ENCODE measurements at regions not wholly inside any gene's neighbourhood (a gene's known extent, or its start where the extent isn't known, plus 50 kb on each side); places are given as distances from the start of the nearest gene placed in this dataset.

DNA sequence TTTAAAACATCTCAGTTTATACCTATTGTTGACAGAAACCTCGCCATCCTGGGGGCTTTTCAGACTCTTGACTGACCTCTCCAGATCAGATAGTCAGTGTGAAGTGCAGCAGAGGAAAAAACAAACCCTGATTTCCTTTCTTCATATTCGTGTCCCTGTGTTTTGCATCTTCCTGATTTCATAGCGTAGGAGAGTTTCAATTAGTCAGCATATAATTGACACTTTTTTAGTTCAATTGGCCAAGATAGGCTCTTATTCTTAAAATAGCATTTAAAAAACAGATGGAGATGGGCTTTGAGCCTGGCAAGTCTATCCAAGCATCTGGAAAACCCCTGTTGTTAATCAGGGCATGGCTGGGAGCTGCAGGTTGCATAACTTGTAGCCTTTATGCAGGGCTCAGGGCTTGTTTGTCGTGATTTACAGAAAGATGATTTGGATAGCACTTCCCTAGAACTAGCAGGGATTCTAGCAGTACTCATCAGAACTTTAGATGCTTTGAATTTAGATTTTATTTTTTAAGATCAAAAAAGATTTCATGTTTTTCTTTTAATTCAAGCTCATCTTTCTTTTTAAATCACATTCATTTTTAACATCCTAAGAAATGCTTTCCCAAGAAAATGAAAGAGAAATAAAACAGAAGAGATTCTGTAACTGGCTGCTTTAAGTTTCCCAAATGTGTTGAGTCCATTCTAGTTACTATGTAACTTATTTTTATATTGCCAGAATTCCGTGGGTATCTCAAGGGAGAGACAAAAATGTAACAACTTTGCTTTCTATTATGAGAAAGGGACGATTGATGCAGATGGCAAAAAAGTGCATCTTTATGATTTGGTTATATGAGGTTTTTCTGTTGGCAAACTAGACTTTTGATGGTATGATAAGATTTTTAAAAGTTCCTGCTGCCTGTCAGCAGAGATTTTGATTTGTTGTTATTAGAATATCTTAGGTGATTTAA, 270.8 kb upstream of the FZD8 start:
- DNase-seq, result no peak

DNA sequence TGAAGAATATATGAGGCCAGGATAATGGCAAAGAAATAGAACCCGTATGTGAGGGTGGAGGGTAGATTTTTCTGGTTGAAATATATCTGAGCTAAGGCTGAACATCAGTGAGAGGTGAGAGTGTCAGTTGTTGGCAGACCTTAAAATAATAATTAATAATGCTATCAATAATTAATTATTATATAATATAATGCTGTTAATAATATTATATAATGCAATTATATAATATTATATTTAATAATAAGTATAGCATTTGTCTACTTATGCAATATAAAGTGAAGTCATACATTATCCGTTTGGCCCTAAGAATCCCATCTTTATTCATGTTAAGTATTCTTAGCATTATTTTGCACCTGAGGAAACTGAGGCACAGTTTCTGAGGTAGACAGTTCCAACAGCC, 269.9 kb upstream of the FZD8 start:
- no peak for DNase-seq

DNA sequence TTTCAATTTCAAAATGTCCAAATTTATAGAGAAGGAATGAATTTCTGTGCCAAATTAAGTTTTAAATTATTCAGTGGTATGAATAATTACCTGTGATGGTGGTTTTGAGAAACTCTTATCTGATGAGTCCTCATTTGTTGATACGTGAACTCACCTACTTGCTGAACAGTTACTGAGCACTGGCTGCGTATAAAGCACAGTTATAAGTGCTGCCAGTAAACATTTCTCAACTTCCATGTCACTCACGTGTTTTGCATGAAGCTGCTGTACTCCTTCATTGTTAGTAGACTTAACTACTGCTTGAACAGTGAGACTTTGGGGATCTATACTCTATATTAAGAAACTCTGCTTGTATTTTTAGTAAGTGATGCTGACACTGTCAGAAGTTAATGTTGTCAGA, 269.1 kb upstream of the FZD8 start:
- no peak for DNase-seq

DNA sequence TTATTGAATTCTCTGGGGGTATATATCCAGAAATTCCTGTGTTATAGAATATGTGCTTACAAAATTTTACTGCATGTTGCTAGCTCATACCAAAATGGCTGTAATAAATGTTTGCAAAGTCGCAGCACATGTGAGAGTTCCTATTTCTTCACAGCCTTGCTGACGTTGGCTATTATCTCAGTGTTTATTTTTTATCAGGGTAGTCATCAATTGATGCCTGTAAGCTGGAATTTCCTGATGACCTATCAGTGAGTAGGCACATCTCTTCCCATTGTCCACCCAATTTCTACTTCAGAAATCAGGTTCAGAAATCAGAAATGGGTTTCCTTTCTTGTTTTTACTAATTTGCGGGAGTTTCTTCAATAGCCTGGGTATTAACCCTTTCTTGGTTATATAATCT, 268.1 kb upstream of the FZD8 start:
- no peak for DNase-seq

DNA sequence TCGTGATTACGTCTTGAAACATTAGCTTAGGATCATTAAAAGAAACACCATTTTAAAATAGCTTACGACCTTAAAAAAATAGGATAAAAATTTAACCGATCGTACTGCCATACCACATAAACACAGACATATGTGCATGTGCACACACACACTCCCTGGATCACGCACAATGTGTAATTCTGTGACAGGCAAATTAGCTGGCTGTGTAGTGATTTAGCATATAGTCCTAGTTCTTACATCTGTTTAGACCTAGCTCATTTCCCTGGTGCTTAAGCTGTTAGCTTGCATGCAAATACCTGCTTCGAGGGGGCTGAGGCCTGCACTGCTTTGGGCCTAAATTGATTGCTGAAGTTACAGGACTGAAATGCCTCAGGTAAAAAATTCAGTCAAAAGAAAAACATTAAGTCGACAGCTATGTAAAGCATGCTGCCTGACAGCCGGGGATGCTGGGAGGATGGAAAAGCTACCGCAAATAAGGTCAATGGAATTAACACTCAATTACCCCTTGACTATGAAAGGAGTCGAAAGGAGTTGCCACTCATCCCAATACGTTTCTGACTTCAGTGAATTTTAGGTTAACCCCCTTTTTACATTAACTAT, 267.1 kb upstream of the FZD8 start:
- DNase-seq, result no peak

DNA sequence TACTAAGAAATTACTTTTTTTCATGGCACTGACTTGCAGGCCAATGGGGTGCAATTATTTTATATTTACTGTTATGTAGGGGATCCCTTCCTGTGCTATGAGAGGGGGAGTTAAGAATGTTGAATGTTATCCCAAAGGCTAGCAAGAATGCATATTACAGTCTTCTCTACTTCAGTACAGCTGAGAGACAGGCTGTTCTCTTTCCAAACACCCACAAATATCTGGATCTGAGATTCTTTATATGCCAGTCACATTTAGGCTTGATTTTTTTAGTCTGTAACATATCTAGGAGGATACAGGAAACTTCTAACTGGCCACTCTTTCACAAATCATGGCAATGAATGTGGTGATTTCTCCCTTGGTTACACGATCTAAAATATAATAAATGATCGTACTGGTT, 266.4 kb upstream of the FZD8 start:
- DNase-seq, result no peak

DNA sequence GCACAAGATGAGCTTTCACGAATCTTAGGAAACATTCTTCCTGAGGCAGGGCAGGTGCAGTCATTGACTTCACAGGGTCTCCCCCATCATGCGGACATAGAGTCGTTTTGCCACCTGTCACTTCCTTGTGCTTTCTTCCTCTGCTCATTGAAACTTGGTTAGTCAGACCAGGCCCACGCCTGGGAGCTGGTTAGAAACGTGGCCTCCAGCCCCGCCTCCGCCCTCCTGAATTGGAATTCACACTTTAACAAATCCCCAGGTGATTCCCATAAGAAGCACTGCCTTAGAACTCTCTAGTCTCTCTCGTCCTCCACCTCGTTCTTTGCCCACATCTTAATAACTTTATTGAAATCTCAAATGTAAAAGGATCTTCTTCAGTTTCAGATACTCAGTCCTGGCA, 265.5 kb upstream of the FZD8 start:
- no peak for DNase-seq

DNA sequence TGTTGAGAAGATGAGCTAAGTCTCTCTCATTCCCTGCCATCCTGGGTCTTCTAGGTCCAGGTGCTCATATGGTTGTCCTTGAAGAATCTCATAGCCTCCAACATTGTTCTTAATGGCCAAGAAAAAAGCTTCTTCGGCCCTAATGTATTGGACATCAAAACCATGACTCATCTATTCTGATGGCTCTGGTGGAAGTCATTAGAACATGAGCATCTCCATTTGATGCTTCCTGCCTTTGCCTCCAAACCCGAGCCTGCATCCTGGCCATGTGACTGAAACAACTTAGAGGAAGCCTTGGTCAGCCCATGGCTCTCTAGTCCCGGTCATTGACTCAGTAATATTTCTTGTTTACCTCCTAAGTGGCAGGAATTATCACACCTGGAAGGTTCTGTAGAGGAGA, 264.1 kb upstream of the FZD8 start:
- DNase-seq, result no peak

DNA sequence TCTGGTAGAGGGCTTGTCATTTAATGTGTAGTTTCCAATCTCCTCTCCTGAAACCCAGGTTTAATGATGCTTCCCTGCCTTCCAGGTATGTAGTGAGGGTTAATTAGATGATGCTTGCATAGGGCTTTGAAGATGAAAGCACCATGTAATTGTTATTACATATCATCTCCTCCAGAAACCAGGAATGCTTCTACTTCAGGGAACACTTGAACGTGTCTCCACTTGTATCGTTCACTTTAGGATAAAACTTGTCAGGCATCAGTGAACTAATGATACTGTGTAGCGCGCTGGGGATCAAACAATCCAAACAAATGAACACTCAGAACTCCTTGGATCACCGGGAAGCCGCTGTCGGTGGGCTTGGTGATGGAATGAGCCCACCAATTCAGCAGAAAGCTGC, 260.9 kb upstream of the FZD8 start:
- DNase-seq, result no peak

DNA sequence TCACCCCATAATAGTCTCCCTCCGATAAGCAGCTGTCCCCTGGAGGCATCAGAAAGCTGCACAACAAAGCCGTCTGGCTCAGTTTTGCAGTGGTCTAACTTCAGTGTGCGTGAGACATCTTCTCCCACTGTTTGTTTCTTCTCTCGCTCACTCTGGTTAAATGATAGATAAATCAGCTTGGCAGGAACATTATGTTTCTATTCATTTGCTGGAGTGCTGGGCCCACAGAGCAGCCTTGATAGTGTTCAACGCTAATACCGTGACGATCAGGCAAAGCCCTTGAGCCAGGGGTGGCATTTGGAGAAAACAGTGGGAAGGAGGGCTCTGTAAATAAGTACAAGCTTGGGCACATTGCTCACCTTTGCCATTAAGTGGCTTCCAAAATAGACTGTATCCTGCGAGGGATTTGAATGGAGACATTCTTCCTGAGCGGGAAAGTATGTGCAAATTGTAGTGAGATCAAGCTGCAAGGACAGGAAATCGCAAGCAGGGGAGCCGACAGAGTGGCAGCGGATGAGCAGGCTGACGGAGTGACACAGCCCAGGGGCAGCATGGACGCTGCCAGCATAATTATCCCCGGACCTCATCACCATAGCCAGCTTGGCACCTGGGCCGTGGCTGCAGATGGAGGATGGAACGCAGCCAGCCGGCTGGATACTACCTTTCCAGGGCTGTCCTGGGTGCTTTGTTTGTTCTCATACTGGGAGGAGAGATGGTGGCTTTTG, 256.8 kb upstream of the FZD8 start:
- DNase-seq, result peak; percentile 31

DNA sequence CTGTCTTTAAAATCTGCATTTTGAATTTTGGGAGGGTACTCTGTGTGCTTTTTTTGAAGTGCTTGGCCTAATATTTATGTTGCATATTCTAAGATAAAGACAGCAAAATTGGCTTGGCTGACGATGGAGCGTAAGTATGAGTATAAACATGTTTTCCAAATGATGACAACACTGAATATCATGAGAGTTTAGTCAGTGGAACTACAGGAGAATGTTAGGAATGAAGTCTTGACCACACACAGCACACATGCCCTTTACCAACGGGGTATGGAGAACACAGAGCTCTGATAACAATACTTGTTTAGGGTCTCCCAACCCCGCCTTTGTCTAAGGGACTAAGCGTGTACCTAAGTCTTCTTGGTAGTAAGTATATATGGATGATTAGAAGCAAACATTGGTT, 253.9 kb upstream of the FZD8 start:
- no peak for DNase-seq

DNA sequence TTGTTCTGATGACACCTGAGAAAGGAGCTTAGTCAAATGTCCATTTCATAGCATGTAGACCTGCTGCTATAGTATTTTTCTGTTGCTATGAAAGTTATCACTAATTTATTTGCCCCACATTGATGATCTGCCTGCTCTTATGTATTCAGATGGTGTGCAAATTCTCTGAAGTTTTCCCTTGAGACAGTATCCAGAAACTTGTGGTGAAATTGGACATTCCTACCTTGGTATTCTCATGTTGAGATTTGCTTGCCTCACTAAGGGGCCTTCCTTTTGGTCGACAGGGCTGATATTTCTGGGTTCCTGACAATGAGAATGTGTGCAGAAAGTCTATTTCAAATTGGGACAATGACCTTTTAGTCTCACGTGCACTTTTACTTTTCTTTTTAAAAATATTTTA, 253.2 kb upstream of the FZD8 start:
- no peak for DNase-seq

DNA sequence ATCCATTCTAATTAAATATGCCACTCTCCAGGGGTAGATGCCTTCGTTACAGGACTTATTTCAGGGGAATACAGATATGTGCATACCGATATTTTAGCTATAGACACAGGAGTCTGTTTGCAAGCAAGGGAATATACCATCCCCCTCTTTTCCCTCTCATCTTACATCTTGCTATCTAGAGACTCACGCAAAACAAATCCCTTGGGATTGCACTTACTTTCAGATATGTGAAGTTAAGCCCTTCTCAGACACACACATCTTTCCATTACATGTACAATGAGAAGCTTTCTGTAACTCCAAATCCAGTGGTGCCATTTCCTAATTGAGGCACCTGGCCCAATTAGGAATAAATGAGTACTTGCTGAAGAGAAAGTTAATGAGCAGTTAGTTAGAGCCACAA, 250.4 kb upstream of the FZD8 start:
- DNase-seq, result no peak

DNA sequence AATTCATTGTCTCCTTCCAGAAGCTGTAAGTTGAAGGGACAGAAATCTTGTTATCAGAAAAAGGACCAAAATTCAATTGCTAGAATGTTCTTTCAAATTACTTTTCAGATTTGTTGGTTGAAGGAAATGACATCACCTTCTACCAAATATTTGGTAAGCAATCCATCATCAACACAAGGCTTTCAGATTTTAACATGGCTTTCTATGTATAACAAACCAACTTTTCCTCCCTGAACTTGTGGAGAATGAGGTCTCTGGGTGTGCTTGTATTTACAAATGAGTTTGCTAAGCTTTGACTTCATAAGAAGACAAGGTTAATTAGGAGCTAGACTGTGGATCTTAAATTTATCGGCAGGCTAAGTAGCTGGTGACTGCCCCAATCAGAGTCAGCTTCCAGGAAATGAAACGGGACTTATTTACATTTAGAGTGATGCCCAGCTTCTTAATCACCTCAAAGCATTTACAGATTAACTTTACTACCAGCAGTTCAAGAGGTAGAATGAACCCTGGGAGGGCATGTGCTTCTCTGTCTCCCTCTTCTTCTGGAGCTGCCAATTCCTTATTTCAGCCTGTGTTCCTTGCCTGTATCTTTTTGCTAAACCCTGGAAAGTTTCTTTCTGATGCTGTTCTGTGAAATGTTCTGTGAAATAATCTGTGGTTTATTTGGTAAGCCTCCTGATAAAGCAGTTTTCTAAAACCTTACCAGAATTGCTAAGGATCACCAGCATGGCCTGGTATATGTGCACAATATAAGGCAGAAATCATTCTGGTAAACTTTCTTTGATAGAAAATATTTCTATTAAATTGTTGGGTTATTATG, 248.8 kb upstream of the FZD8 start:
- no peak for DNase-seq

DNA sequence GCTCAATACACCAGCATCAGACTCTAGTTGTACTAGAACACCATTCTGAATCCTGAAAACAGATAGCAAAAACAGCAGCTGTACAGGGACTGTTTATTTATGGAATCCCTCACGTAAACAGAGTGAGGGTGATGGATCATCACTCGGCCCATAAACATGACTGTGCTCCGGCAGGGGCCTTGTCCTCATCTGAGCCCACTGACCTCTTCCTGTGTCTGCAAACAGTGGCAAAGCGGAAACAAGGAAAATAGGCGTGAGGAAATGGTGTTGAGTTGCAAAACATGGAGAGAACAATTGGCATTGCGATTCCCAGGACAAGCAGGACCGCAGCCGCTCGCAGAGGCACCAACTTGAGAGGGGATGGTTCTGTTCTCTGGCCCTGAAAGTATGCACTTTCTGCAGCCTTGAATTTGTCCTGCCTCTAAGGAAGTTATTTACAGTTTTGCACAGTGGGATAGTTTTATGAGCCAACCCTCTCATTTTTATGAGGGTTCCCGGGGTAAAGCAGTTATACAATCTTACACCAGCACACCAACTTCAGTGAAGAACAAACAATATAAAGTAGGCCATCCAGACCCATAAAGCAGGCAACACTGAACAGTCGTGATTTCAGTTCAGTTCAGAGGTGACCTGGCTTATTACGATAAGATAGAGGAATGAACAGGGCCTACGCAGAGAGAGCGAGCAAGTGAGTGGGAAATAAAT, 248.0 kb upstream of the FZD8 start:
- DNase-seq, result no peak

DNA sequence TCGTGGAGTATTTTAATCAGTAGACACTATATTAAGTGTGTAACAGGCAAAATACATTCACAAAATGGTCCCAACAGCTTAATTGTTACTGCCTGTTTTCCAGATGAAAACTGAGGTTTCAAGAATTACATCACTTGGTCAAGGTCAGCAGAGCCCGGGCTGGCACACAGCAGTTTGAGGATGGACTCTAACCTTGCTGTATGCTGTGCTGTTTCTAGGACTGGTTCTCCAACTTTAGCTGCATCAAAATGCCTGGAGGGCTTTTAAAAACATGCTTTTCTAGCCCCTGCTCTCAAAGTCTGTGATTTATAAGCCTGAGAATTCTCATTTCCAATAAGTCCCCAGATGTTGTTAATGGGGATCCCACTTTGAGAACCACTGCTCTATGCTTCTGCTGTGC, 247.1 kb upstream of the FZD8 start:
- DNase-seq, result no peak

DNA sequence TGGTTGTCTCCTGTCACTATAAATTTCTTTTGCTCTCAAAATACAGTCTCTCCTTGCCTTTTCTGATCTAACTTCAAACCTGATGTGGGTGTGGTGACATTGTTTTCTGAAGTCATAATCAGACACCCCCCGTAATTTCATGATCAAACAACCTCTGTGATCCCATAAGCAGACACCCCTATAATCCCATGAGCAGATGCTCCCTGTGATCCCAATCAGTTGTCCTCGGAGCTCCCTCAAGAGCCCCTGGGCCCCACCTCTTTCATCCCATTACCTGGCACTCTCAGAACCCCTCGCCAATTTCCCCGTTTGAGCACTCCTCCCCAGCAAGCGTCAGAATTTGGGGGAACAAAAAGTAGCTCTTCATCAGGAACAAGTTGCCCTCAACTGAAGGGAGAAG, 246.3 kb upstream of the FZD8 start:
- no peak for DNase-seq

DNA sequence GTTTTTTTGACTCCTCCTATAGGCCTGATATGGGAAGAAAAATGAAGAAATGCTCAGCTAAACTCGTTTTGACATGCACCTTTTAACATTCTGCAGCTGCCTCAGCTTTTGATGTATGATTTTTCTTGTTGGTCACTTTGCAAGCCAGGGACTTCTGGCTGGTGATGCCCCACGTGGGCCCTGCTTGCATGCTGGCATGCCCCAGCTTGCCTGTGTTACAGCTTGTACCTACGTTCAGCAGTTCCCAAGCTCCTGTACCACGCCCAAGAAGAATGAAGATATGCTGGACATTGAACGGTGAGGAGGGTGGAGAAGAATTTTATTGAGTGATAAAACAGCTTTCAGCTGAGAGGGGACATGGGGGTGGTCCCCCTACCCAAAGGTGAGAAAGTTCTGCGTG, 245.6 kb upstream of the FZD8 start:
- DNase-seq, result no peak

DNA sequence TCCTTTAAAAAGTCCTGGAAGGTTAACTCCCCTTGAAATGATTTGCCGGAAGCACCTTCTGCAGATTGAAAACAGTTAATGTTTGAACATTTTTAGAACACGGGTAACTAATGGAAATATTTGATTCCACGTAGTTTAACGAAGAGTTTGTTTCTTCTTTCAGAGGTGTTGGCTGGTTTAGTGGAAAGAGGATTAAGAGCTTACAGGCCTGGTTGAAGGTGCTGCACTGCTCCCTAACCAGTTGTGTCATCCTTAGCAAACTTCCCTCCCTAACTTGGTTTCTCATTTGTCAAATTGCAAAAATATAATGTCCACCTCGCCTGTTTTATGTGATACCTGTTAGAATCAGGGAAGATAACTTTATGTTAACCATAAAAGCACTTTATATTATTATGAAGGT, 243.0 kb upstream of the FZD8 start:
- no peak for DNase-seq

DNA sequence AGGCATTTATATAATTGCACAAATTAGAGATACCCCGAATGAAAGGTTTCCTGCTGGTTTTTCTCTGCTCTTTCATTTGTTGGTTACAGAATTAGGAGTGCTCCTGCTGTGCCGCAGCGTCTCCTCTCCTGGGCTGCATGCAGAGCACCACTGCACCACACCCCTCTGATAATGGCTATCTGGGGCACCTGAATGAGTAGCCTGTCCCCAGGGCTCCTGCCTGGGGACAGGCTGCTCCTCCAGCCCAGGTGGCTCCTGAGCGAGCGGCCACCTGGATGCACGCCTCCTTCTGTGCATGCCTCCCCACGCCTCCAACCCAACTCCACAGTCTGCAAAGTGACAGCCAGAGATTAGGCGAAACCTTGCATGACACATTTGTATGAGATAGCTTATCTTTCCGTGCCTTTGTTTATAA, 242.6 kb upstream of the FZD8 start:
- no peak for DNase-seq

DNA sequence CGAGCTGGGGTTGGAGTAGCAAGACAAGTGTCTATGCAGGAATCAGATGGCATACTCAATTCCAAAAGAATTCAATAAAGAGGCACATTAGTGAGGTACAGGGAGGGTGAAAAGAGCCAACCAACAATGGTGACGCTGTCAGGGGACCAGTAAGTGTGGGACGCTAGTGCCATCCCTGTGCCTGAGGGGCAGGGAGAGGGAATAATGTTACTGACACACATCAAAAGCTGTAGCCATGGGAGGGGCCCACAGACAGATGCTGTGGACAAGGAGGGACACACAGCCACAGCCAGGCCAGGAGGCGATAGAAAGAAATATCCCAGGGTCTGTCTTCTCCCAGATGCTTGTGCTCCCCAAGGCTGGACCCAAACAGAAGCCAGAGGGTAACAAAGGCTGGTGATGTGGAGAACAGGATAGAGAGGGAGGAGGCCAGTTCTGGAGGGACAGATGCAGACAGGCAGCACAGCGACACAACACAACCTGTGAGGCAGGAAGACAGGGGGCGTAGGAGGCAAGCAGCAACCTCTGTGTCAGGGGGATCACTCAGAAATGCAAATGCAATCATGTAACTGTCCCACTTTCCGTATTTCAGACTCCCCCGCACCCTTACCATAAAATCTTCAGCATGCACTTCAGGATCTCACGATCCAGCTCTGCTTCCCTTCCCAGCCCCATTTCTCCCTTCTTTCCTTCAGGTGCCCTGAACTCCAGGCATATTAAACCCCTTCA, 240.5 kb upstream of the FZD8 start:
- no peak for DNase-seq

DNA sequence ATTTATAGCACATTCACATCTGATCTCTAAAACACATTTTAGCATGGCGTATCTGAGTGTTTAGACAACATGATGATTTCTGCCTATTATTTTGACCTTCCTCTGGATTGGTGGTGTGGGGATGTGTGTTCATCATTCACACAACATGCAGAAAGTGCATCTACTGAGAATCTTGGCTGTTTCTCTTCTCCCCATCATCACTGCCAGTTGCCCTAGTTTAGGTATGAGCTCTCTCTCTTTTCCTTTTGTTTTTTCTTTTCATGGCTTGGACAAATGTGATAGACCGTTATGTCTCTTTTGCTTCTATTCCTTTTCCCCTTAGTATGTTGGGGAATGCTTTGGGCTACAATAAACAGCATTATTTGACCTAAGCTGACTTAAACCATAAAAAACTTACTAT, 239.2 kb upstream of the FZD8 start:
- DNase-seq, result no peak
